ENCODE measurements at regions not wholly inside any gene's neighbourhood (a gene's known extent, or its start where the extent isn't known, plus 50 kb on each side); places are given as distances from the start of the nearest gene placed in this dataset.

DNA sequence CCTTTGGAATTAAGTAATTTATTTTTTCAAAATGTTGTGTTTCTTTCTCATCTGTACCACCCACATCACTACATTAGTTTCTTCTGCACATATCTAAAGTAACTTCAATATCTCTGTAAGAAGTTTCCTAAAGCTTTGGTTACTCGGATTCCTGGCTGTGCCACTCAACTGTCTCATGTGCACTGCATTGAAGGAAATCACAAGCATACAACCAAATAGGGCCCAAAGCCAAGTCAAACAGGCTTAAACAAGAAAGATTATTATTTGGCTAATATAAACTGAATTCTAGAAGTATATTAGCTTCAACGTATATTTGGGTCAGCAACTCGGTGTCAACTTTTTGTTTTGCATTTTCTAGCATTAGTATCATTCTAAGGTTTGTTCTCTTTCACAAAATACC lies 1647.6 kb upstream of the SPRY2 start:
- no peak overlapping the region for H3K27ac ChIP-seq
- TF ChIP-seq, protein P1, sequence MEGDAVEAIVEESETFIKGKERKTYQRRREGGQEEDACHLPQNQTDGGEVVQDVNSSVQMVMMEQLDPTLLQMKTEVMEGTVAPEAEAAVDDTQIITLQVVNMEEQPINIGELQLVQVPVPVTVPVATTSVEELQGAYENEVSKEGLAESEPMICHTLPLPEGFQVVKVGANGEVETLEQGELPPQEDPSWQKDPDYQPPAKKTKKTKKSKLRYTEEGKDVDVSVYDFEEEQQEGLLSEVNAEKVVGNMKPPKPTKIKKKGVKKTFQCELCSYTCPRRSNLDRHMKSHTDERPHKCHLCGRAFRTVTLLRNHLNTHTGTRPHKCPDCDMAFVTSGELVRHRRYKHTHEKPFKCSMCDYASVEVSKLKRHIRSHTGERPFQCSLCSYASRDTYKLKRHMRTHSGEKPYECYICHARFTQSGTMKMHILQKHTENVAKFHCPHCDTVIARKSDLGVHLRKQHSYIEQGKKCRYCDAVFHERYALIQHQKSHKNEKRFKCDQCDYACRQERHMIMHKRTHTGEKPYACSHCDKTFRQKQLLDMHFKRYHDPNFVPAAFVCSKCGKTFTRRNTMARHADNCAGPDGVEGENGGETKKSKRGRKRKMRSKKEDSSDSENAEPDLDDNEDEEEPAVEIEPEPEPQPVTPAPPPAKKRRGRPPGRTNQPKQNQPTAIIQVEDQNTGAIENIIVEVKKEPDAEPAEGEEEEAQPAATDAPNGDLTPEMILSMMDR (conservative IDR thresholded peaks at IDR 0.05), result no peak
- no peak for TF ChIP-seq ZFX (IDR thresholded peaks at IDR 0.05)

DNA sequence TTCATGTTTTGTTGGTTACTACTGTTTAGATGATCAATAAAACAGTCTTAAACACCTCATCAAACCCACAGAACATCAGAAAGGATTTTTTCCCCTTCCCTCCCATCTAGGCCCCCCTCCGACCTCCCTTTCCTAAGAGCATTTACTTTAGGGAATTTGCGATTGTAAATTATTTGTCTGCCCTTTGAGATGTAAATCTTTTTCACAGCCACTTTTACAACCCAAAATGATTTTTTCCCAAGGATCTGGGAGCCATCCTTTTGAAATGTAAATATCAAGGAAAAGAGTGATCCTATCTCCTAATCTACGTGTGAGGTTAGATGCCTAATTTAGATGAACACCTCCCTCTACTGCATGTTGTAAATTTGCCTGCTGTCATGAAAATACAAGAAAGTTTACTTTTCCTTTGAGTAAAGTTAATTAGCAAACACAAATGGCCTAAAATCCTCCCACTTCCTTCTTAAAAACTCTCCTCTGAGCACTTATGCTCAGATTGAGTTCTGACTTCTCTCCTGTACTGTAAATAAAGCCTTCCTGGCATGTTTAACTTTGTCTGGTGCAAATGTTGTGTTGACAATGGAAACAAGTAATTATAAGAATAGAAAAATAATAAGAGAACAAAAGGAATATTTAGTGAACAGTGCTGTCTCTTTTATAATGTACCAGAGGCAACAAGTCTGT lies 1646.9 kb upstream of the SPRY2 start:
- no peak overlapping the region for H3K27ac ChIP-seq
- TF ChIP-seq, protein P1 (conservative IDR thresholded peaks at IDR 0.05), result no peak
- no peak for TF ChIP-seq ZFX (IDR thresholded peaks at IDR 0.05)

DNA sequence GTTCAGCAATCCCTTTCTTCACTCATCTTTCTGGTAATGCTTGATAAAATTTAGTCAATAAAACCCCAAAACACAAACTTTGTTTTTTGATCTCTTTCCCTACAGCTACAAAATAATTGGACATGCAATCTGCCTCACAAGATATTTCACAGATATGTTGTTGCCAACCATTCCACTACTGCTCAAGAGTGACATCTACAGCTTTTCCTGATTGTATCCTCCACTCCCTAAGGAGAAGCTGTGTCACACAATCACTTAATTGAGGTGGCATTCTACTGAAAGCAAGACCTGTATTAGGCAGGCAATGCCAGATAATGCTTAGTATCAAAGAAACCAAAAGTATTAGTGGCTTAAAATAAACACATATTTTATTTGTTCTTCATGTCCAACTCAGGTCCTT lies 1646.2 kb upstream of the SPRY2 start:
- no peak overlapping the region for H3K27ac ChIP-seq
- no peak for TF ChIP-seq ZFX (IDR thresholded peaks at IDR 0.05)
- TF ChIP-seq, protein P1 (conservative IDR thresholded peaks at IDR 0.05), result peak; percentile 37

DNA sequence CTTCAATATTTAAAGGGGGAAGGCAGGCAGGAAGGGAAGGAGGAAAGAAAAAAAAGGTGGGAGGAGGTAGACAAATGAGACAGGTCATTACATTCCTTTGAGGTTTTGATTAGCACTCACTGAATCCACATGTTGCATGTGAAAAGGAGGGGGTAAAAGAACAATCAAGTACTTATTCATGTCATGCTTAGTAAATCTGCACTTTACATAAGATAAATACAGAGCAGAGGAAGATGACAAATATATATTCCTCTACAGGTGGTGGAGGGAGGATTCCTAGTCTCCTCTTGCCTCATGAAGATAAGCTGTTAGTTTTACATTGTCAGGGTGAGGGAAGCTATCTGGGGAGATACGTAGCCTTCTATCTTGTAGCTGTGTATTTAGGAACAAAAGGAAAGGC lies 1645.4 kb upstream of the SPRY2 start:
- no peak for TF ChIP-seq ZFX (IDR thresholded peaks at IDR 0.05)
- no peak overlapping the region for H3K27ac ChIP-seq

DNA sequence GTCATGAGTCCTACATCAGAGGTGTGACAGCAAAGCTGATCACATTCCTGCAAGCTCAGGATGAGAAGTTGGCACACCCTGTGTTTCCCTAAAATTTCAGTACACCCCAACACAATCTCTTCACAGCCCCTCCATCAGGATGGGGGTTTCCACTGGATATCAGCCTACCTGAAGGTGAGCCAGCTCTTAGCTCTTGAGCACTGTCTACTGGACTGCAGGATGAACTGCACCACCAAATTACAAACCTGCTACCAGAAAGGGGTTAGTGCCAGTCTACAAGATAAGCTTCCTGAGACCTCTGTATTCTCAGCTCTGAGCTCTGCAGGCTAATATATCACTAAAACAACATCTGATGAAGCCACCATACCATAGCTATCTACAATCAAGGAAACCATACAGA lies 1616.2 kb upstream of the SPRY2 start:
- H3K27ac ChIP-seq, result no peak overlapping the region
- no peak for TF ChIP-seq ZFX (IDR thresholded peaks at IDR 0.05)
- TF ChIP-seq, protein P1 (conservative IDR thresholded peaks at IDR 0.05), result peak; percentile 61

DNA sequence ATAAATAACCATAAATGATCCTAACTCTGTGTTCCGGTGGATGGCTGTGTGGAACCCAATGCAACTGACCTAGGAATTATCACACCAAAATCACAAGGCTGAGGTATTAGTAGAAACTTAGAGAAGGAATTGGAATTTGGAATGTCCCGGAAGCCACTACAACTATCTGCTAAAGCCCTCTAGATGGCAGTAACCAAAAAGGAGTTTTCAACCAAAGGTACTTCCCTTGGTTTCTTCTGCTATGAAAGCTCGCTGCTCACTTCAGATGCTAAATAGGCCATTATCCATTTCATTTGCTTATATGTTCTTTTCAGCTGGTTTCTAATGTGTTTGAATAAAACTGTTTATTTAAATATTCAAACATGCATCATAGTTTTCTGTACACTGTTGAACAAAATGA lies 1589.1 kb upstream of the SPRY2 start:
- TF ChIP-seq, protein P1 (conservative IDR thresholded peaks at IDR 0.05), result peak; percentile 66
- no peak for TF ChIP-seq ZFX (IDR thresholded peaks at IDR 0.05)
- H3K27ac ChIP-seq, result no peak overlapping the region

DNA sequence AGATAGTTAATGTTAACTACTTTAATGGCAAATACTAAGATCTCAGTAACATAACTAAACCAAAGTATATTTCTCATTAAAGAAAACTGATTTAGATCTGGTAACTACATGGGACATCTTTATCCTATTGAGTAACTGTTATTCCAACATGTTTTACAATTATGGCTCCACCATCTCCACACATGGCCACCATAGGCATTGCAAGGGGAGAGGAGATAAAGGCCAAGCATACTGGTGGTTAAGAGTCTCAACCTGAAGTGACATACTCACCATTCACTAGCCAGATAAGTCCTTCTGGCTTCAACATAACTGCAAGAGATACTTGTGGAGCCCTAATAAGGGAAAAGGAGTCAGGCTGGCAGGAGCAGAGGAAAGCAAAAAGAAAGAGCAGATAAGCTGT lies 1586.4 kb upstream of the SPRY2 start:
- TF ChIP-seq, protein P1 (conservative IDR thresholded peaks at IDR 0.05), result peak; percentile 37
- TF ChIP-seq ZFX (IDR thresholded peaks at IDR 0.05), result no peak
- no peak overlapping the region for H3K27ac ChIP-seq

DNA sequence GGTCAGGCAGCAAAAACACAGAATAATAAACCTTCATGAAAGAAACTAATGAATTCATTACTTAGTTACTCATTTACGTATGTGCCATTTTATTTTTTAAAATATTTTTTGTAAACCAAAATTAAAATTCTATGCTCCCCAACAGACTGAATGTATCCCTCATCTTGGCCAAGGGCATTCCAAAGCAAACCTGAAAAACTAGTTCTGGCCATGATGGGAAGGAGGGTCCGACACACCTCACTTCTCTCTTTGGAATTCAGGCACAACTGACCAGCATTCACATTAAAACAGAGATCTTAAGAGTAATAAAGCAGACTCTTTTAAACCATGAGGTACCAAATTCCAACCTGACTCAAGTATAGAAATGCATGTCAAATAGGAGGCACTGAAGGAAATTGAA lies 1576.9 kb upstream of the SPRY2 start:
- no peak for TF ChIP-seq ZFX (IDR thresholded peaks at IDR 0.05)
- TF ChIP-seq, protein P1 (conservative IDR thresholded peaks at IDR 0.05), result no peak
- H3K27ac ChIP-seq, result no peak overlapping the region
